H9 (cell line): ENCODE measurements at regions not wholly inside any gene's neighbourhood (a gene's known extent, or its start where the extent isn't known, plus 50 kb on each side); places are given as distances from the start of the nearest gene placed in this dataset.

Source experiments
- DNase-seq: peaks from one replicate; pipeline ENCODE4 v3.0.0-alpha.2; 2017
- H2AFZ ChIP-seq: one replicate; pipeline ENCODE4 v1.6.1; 2013; ENCODE audit warnings: mild to moderate bottlenecking, low read length, control low read depth, moderate library complexity
- H2AK5ac ChIP-seq: 2 replicates; pipeline ENCODE4 v1.6.1; 2013; ENCODE audit warnings: low read length, control low read depth, mixed read lengths; ENCODE audit not compliant: insufficient read length
- H2BK120ac ChIP-seq: one replicate; pipeline ENCODE4 v1.6.1; 2013; ENCODE audit warnings: low read depth, mild to moderate bottlenecking, low read length, control low read depth, inconsistent platforms; ENCODE audit not compliant: poor library complexity, severe bottlenecking
- H2BK12ac ChIP-seq: 2 replicates; pipeline ENCODE4 v1.6.1; 2013; ENCODE audit warnings: low read length, control low read depth, mixed read lengths, low read depth; ENCODE audit not compliant: insufficient read length
- H2BK15ac ChIP-seq: 2 replicates; pipeline ENCODE4 v1.6.1; 2013; ENCODE audit warnings: low read depth, low read length, control low read depth
- H2BK20ac ChIP-seq: one replicate; pipeline ENCODE4 v1.6.1; 2013; ENCODE audit warnings: low read depth, mild to moderate bottlenecking, low read length, control low read depth, inconsistent platforms; ENCODE audit not compliant: poor library complexity, severe bottlenecking
- H2BK5ac ChIP-seq: 2 replicates; pipeline ENCODE4 v1.6.1; 2013; ENCODE audit warnings: low read length, control low read depth, mixed read lengths; ENCODE audit not compliant: insufficient read length
- H3K14ac ChIP-seq: 2 replicates; pipeline ENCODE4 v1.6.1; 2013; ENCODE audit warnings: low read length, control low read depth; ENCODE audit not compliant: insufficient read depth
- H3K18ac ChIP-seq: 2 replicates; pipeline ENCODE4 v1.6.1; 2013; ENCODE audit warnings: low read depth, mild to moderate bottlenecking, mixed read lengths, low read length, control low read depth; ENCODE audit not compliant: insufficient read length
- H3K23ac ChIP-seq: 2 replicates; pipeline ENCODE4 v1.6.1; 2013; ENCODE audit warnings: low read length, control low read depth, mixed read lengths, low read depth; ENCODE audit not compliant: insufficient read length
- H3K23me2 ChIP-seq: 2 replicates; pipeline ENCODE4 v1.6.1; 2013; ENCODE audit warnings: low read depth, mild to moderate bottlenecking, mixed read lengths, low read length, control low read depth; ENCODE audit not compliant: insufficient read length, poor library complexity, severe bottlenecking
- H3K27ac ChIP-seq: 2 replicates; pipeline ENCODE4 v1.5.1; 2013; ENCODE audit warnings: low read length, control low read depth, mixed read lengths, low read depth; ENCODE audit not compliant: insufficient read length
- H3K27me3 ChIP-seq: 2 replicates; pipeline ENCODE4 v1.6.1; 2013; ENCODE audit warnings: low read length, control low read depth, inconsistent platforms; ENCODE audit not compliant: insufficient read depth
- H3K4ac ChIP-seq: 2 replicates; pipeline ENCODE4 v1.6.1; 2013; ENCODE audit warnings: low read depth, mild to moderate bottlenecking, control low read depth, inconsistent platforms, low read length, moderate library complexity
- H3K4me1 ChIP-seq: 2 replicates; pipeline ENCODE4 v1.6.1; 2013; ENCODE audit warnings: low read length, control low read depth, inconsistent platforms; ENCODE audit not compliant: insufficient read depth
- H3K4me2 ChIP-seq: 2 replicates; pipeline ENCODE4 v1.6.1; 2013; ENCODE audit warnings: low read length, control low read depth, mixed read lengths; ENCODE audit not compliant: insufficient read length, insufficient read depth
- H3K56ac ChIP-seq: 2 replicates; pipeline ENCODE4 v1.6.1; 2013; ENCODE audit warnings: low read depth, mild to moderate bottlenecking, mixed read lengths, low read length, control low read depth; ENCODE audit not compliant: insufficient read length
- H3K79me1 ChIP-seq: 2 replicates; pipeline ENCODE4 v1.6.1; 2013; ENCODE audit warnings: low read depth, mild to moderate bottlenecking, moderate library complexity, low read length, control low read depth, inconsistent platforms; ENCODE audit not compliant: insufficient read depth, poor library complexity, severe bottlenecking
- H3K79me2 ChIP-seq: 2 replicates; pipeline ENCODE4 v1.6.1; 2013; ENCODE audit warnings: low read length, control low read depth, inconsistent platforms; ENCODE audit not compliant: insufficient read depth
- H3K9ac ChIP-seq: 2 replicates; pipeline ENCODE4 v1.6.1; 2013; ENCODE audit warnings: low read length, control low read depth, mixed read lengths; ENCODE audit not compliant: insufficient read length; ENCODE audit errors: extremely low read depth
- H3K9me3 ChIP-seq: one replicate; pipeline ENCODE4 v1.6.1; 2013; ENCODE audit warnings: low read depth, low read length, inconsistent platforms; ENCODE audit not compliant: control insufficient read depth
- H3T11ph ChIP-seq: one replicate; pipeline ENCODE4 v1.6.1; 2013; ENCODE audit warnings: mild to moderate bottlenecking, low read length, control low read depth, inconsistent platforms
- H4K20me1 ChIP-seq: one replicate; pipeline ENCODE4 v1.6.1; 2013; ENCODE audit not compliant: control insufficient read depth, insufficient read length, insufficient read depth
- H4K5ac ChIP-seq: 2 replicates; pipeline ENCODE4 v1.6.1; 2013; ENCODE audit warnings: low read depth, mild to moderate bottlenecking, mixed read lengths, low read length, control low read depth; ENCODE audit not compliant: insufficient read length
- H4K8ac ChIP-seq: replicated peaks from 2 replicates; pipeline ENCODE4 v1.6.1; 2013; ENCODE audit warnings: low read length, control low read depth, mixed read lengths, low read depth; ENCODE audit not compliant: insufficient read length
- H4K91ac ChIP-seq: 2 replicates; pipeline ENCODE4 v1.6.1; 2013; ENCODE audit warnings: low read depth, mild to moderate bottlenecking, moderate library complexity, mixed read lengths, low read length, control low read depth; ENCODE audit not compliant: insufficient read length
- H3K27ac Mint-ChIP-seq, 3 experiments: 2 replicates in 2 of 3; 3 replicates in 1 of 3; pipeline ENCODE4 v1.8.0; 2020 to 2021; ENCODE audit warnings: mixed read lengths in 3 of 3, mild to moderate bottlenecking in 1 of 3, moderate library complexity in 1 of 3
- H3K27me3 Mint-ChIP-seq: 2 replicates; pipeline ENCODE4 v1.8.0; 2021; ENCODE audit warnings: low read depth, mild to moderate bottlenecking, moderate library complexity, mixed read lengths
- H3K36me3 Mint-ChIP-seq, 3 experiments: 2 replicates in 2 of 3; 3 replicates in 1 of 3; pipeline ENCODE4 v1.8.0; 2020 to 2021; ENCODE audit warnings: low read depth in 3 of 3, mixed read lengths in 3 of 3; ENCODE audit not compliant: insufficient read depth in 1 of 3
- H3K4me1 Mint-ChIP-seq, 2 experiments: 2 replicates each; pipeline ENCODE4 v1.8.0; 2020; ENCODE audit warnings: mixed read lengths in 2 of 2
- H3K4me3 Mint-ChIP-seq, 2 experiments: 2 replicates in 1 of 2; 3 replicates in 1 of 2; pipeline ENCODE4 v1.8.0; 2020 to 2021; ENCODE audit warnings: mild to moderate bottlenecking in 2 of 2, mixed read lengths in 2 of 2, moderate library complexity in 1 of 2
- H3K9me3 Mint-ChIP-seq, 2 experiments: 2 replicates in 1 of 2; 3 replicates in 1 of 2; pipeline ENCODE4 v1.8.0; 2020; ENCODE audit warnings: mild to moderate bottlenecking in 2 of 2, mixed read lengths in 2 of 2, moderate library complexity in 1 of 2
- WGBS: extraction: QIAGEN DNeasy Blood & Tissue Kit; methylation state at CpG from one replicate; pipeline ENCODE4 v1.1.7; 2013; ENCODE audit warnings: missing lambda C conversion rate, low lambda C conversion rate, mixed read lengths; ENCODE audit not compliant: insufficient read length; ENCODE audit errors: extremely low coverage; 5-methylcytosine and 5-hydroxymethylcytosine counted together
- TF ChIP-seq, protein P1 (sequence below): fragments of 200-600 bp; sonication (generic); conservative IDR thresholded peaks from 3 replicates; pipeline ENCODE4 v1.8.0; 2021; ENCODE audit warnings: antibody characterized with exemption, mild to moderate bottlenecking

DNA sequence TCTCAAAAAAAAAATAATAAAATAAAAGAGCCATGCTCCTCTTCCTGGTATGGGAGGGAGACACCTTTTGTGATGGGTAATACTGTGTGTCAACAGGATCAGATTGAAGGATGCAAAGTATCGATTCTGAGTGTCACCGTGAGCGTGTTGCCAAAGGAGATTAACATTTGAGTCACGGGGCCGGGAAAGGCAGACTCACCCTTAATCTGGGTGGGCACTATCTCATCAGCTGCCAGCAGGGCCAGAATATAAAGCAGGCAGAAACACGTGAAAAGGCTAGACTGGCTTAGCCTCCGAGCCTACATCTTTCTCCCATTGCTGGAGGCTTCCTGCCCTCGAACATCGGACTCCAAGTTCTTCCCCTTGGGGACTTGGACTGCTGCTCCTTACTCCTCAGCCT is 95.4 kb downstream of the SHOX start:
- no peak overlapping the region for H2BK15ac ChIP-seq
- no peak overlapping the region for H4K91ac ChIP-seq
- H2BK20ac ChIP-seq, result no peak overlapping the region
- H3K14ac ChIP-seq, result no peak overlapping the region
- H3K9me3 ChIP-seq, result no peaks in the 10 kb centered on the region
- H3K27ac ChIP-seq, result no peak overlapping the region
- H3K27me3 Mint-ChIP-seq, result no peaks in the 10 kb centered on the region; the same call in 1 of the 2 replicates
- no peaks in the 10 kb centered on the region for H3K4me1 ChIP-seq
- H2BK12ac ChIP-seq, result no peak overlapping the region
- no peak overlapping the region for H3K4ac ChIP-seq
- no peak overlapping the region; a peak in 1 of 7 replicates for H3K27ac Mint-ChIP-seq
- H3K23me2 ChIP-seq, result no peaks in the 10 kb centered on the region
- H3K18ac ChIP-seq, result no peak overlapping the region
- H4K5ac ChIP-seq, result no peak overlapping the region
- H3K4me2 ChIP-seq, result no peak overlapping the region
- H3K9ac ChIP-seq, result no peak overlapping the region
- no peaks in the 10 kb centered on the region for H3K79me2 ChIP-seq
- no peak for DNase-seq
- WGBS, result no CpG with 5 or more reads among the region's 9 CpGs
- TF ChIP-seq, protein P1, sequence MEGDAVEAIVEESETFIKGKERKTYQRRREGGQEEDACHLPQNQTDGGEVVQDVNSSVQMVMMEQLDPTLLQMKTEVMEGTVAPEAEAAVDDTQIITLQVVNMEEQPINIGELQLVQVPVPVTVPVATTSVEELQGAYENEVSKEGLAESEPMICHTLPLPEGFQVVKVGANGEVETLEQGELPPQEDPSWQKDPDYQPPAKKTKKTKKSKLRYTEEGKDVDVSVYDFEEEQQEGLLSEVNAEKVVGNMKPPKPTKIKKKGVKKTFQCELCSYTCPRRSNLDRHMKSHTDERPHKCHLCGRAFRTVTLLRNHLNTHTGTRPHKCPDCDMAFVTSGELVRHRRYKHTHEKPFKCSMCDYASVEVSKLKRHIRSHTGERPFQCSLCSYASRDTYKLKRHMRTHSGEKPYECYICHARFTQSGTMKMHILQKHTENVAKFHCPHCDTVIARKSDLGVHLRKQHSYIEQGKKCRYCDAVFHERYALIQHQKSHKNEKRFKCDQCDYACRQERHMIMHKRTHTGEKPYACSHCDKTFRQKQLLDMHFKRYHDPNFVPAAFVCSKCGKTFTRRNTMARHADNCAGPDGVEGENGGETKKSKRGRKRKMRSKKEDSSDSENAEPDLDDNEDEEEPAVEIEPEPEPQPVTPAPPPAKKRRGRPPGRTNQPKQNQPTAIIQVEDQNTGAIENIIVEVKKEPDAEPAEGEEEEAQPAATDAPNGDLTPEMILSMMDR, result no peak
- no peak overlapping the region for H2AFZ ChIP-seq
- no peak overlapping the region for H4K8ac ChIP-seq
- no peak overlapping the region for H3K4me3 Mint-ChIP-seq
- H2BK5ac ChIP-seq, result no peak overlapping the region
- H3T11ph ChIP-seq, result no peak overlapping the region
- no peaks in the 10 kb centered on the region for H3K79me1 ChIP-seq
- peaks cover 7 to 8% of the 10 kb centered on the region in 2 experiments for H3K4me1 Mint-ChIP-seq
- no peaks in the 10 kb centered on the region for H3K27me3 ChIP-seq
- H2AK5ac ChIP-seq, result no peak overlapping the region
- no peak overlapping the region for H3K56ac ChIP-seq
- no peak overlapping the region for H3K23ac ChIP-seq
- no peaks in the 10 kb centered on the region for H4K20me1 ChIP-seq
- H3K9me3 Mint-ChIP-seq, result peaks cover 25 to 29% of the 10 kb centered on the region in 2 experiments
- H3K36me3 Mint-ChIP-seq, result peaks cover 4 to 26% (median 6%) of the 10 kb centered on the region in 3 experiments; a peak in 6 of 7 replicates
- no peak overlapping the region for H2BK120ac ChIP-seq
